Keratinocyte (primary cell): ENCODE measurements at regions not wholly inside any gene's neighbourhood (a gene's known extent, or its start where the extent isn't known, plus 50 kb on each side); places are given as distances from the start of the nearest gene placed in this dataset.

ENCODE experiments used
- CTCF ChIP-seq, 3 experiments: IDR thresholded peaks in 1 of 3; conservative IDR thresholded peaks in 1 of 3; optimal IDR thresholded peaks in 1 of 3; 2 replicates in 2 of 3; 3 replicates in 1 of 3; pipeline versions ENCODE3 to v1.5.1; 2011; ENCODE audit warnings: low read length in 3 of 3, mild to moderate bottlenecking in 3 of 3, moderate library complexity in 2 of 3, control low read depth in 1 of 3, inconsistent platforms in 1 of 3; ENCODE audit not compliant: insufficient read depth in 2 of 3; ENCODE audit errors: extremely low read depth in 1 of 3
- EZH2 ChIP-seq: IDR thresholded peaks from one replicate; pipeline ENCODE4 v1.6.1; 2012; ENCODE audit warnings: inconsistent platforms, mild to moderate bottlenecking, low read length, moderate library complexity

- TF ChIP-seq CTCF (optimal IDR thresholded peaks at IDR 0.05 in 1 of 3, IDR thresholded peaks at IDR 0.05 in 1 of 3, conservative IDR thresholded peaks at IDR 0.05 in 1 of 3; ENCODE audit: extremely low read depth in 1 of 3, insufficient read depth in 2 of 3, low read length in 3 of 3) = no peak
- no peak for TF ChIP-seq EZH2
Observed at GRCh38 chr20:56752274-56752673, 123.2 kb downstream of the TFAP2C start.
